SKM-1 (cell line): ENCODE measurements at regions not wholly inside any gene's neighbourhood (a gene's known extent, or its start where the extent isn't known, plus 50 kb on each side); places are given as distances from the start of the nearest gene placed in this dataset.

Source experiments
- DNase-seq: peaks from one replicate; lab custom pipeline; 2025; ENCODE audit not compliant: unreplicated experiment; lab: John Stamatoyannopoulos, UW

- DNase-seq = no peak
Measured at GRCh38 chr4:28357990-28358389, 1497.3 kb downstream of the STIM2 start.

- DNase-seq = no peak
Measured at GRCh38 chr4:28358606-28359005, 1498.0 kb downstream of the STIM2 start.

GRCh38 chr4:28360681-28361080 is 1500.0 kb downstream of the STIM2 start:
- DNase-seq = no peak

- DNase-seq = no peak
Measured at GRCh38 chr4:28362169-28362568, 1501.5 kb downstream of the STIM2 start.

- no peak for DNase-seq
Measured at GRCh38 chr4:28369499-28369898, 1508.9 kb downstream of the STIM2 start.

- no peak for DNase-seq
Measured at GRCh38 chr4:28373191-28373590, 1512.5 kb downstream of the STIM2 start.

- DNase-seq = no peak
Measured at GRCh38 chr4:28373601-28374000, 1513.0 kb downstream of the STIM2 start.

- no peak for DNase-seq
Measured at GRCh38 chr4:28378109-28378830, 1517.6 kb downstream of the STIM2 start.

- no peak for DNase-seq
Measured at GRCh38 chr4:28385801-28386200, 1525.2 kb downstream of the STIM2 start.

GRCh38 chr4:28386776-28387175 is 1526.1 kb downstream of the STIM2 start:
- DNase-seq = no peak

- DNase-seq = no peak
Measured at GRCh38 chr4:28388471-28388870, 1527.8 kb downstream of the STIM2 start.

- DNase-seq = no peak
Measured at GRCh38 chr4:28391877-28392276, 1531.2 kb downstream of the STIM2 start.

GRCh38 chr4:28402751-28403150 is 1542.1 kb downstream of the STIM2 start:
- no peak for DNase-seq

- DNase-seq = no peak
Measured at GRCh38 chr4:28421221-28421620, 1560.6 kb downstream of the STIM2 start.

- no peak for DNase-seq
Measured at GRCh38 chr4:28426251-28426650, 1565.6 kb downstream of the STIM2 start.

- DNase-seq = no peak
Measured at GRCh38 chr4:28427306-28428085, 1566.9 kb downstream of the STIM2 start.

- no peak for DNase-seq
Measured at GRCh38 chr4:28432348-28433025, 1571.8 kb downstream of the STIM2 start.

- no peak for DNase-seq
Measured at GRCh38 chr4:28435314-28435713, 1574.7 kb downstream of the STIM2 start.

- no peak for DNase-seq
Measured at GRCh38 chr4:28436191-28437080, 1575.8 kb downstream of the STIM2 start.

GRCh38 chr4:28443371-28443770 is 1582.7 kb downstream of the STIM2 start:
- DNase-seq = no peak
